CD4-positive, alpha-beta T cell treated with Interleukin-17A for 1 hour (primary cell): ENCODE measurements at regions not wholly inside any gene's neighbourhood (a gene's known extent, or its start where the extent isn't known, plus 50 kb on each side); places are given as distances from the start of the nearest gene placed in this dataset.

Experiments used
- DNase-seq: peaks from one replicate; pipeline ENCODE4 v3.0.0-alpha.2; 2020

- DNase-seq = no peak
Observed at GRCh38 chr16:11476676-11477075, 110.0 kb downstream of the LITAF start.

- no peak for DNase-seq
Observed at GRCh38 chr16:11478431-11479119, 108.1 kb downstream of the LITAF start.

- DNase-seq = no peak
Observed at GRCh38 chr16:11479916-11480315, 106.8 kb downstream of the LITAF start.

- no peak for DNase-seq
Observed at GRCh38 chr16:11480634-11481033, 106.1 kb downstream of the LITAF start.

- DNase-seq = no peak
Observed at GRCh38 chr16:11481987-11482386, 104.7 kb downstream of the LITAF start.

GRCh38 chr16:11482946-11483748, 103.6 kb downstream of the LITAF start:
- no peak for DNase-seq

GRCh38 chr16:11484691-11485258, 101.9 kb downstream of the LITAF start:
- DNase-seq = no peak

- DNase-seq = no peak
Observed at GRCh38 chr16:11485676-11486075, 101.0 kb downstream of the LITAF start.

- DNase-seq = no peak
Observed at GRCh38 chr16:11487289-11487688, 99.4 kb downstream of the LITAF start.

- no peak for DNase-seq
Observed at GRCh38 chr16:11488304-11488703, 98.4 kb downstream of the LITAF start.

- no peak for DNase-seq
Observed at GRCh38 chr16:11491524-11491923, 95.2 kb downstream of the LITAF start.

- DNase-seq = no peak
Observed at GRCh38 chr16:11492808-11493530, 93.8 kb downstream of the LITAF start.

GRCh38 chr16:11493531-11493929, 93.2 kb downstream of the LITAF start:
- DNase-seq = no peak

GRCh38 chr16:11494029-11494428, 92.7 kb downstream of the LITAF start:
- DNase-seq = no peak

GRCh38 chr16:11494433-11494832, 92.3 kb downstream of the LITAF start:
- DNase-seq = no peak

GRCh38 chr16:11495066-11495407, 91.7 kb downstream of the LITAF start:
- DNase-seq = no peak
